C4-2B (cell line): ENCODE measurements at regions not wholly inside any gene's neighbourhood (a gene's known extent, or its start where the extent isn't known, plus 50 kb on each side); places are given as distances from the start of the nearest gene placed in this dataset.

Experiments used
- ZFX ChIP-seq: fragments of 450-650 bp; IDR thresholded peaks from 2 replicates; pipeline ENCODE4 v1.6.1; 2017
- TF ChIP-seq, protein P1 (sequence below): fragments of 450-650 bp; conservative IDR thresholded peaks from 2 replicates; pipeline ENCODE4 v1.5.1; 2017; ENCODE audit warnings: mild to moderate bottlenecking

DNA sequence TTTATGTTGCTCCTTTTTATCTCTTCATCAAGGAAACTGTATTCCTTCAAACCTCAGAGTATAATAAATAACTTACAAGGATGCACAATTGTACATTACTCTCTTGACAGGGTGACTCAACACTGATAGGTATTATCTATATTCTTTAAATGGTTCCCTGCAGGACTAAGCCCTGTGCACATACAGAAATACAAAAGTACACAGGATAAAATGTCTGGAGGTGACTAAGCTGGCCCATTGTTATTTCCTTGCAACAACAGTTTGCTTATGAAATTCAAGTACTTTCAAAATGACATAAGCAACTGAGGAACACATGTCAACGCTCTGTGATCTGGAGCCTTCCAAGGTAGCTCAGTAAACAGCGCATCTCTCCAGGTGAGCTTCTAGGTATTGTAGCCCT lies 83.8 kb upstream of the RPL34 start:
- TF ChIP-seq, protein P1, sequence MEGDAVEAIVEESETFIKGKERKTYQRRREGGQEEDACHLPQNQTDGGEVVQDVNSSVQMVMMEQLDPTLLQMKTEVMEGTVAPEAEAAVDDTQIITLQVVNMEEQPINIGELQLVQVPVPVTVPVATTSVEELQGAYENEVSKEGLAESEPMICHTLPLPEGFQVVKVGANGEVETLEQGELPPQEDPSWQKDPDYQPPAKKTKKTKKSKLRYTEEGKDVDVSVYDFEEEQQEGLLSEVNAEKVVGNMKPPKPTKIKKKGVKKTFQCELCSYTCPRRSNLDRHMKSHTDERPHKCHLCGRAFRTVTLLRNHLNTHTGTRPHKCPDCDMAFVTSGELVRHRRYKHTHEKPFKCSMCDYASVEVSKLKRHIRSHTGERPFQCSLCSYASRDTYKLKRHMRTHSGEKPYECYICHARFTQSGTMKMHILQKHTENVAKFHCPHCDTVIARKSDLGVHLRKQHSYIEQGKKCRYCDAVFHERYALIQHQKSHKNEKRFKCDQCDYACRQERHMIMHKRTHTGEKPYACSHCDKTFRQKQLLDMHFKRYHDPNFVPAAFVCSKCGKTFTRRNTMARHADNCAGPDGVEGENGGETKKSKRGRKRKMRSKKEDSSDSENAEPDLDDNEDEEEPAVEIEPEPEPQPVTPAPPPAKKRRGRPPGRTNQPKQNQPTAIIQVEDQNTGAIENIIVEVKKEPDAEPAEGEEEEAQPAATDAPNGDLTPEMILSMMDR: no peak
- TF ChIP-seq ZFX: no peak
